H9 (cell line): ENCODE measurements at regions not wholly inside any gene's neighbourhood (a gene's known extent, or its start where the extent isn't known, plus 50 kb on each side); places are given as distances from the start of the nearest gene placed in this dataset.

ENCODE experiments used
- DNase-seq: peaks from one replicate; pipeline ENCODE4 v3.0.0-alpha.2; 2017
- H2AFZ ChIP-seq: one replicate; pipeline ENCODE4 v1.6.1; 2013; ENCODE audit warnings: mild to moderate bottlenecking, low read length, control low read depth, moderate library complexity
- H2AK5ac ChIP-seq: 2 replicates; pipeline ENCODE4 v1.6.1; 2013; ENCODE audit warnings: low read length, control low read depth, mixed read lengths; ENCODE audit not compliant: insufficient read length
- H2BK120ac ChIP-seq: one replicate; pipeline ENCODE4 v1.6.1; 2013; ENCODE audit warnings: low read depth, mild to moderate bottlenecking, low read length, control low read depth, inconsistent platforms; ENCODE audit not compliant: poor library complexity, severe bottlenecking
- H2BK12ac ChIP-seq: 2 replicates; pipeline ENCODE4 v1.6.1; 2013; ENCODE audit warnings: low read length, control low read depth, mixed read lengths, low read depth; ENCODE audit not compliant: insufficient read length
- H2BK15ac ChIP-seq: 2 replicates; pipeline ENCODE4 v1.6.1; 2013; ENCODE audit warnings: low read depth, low read length, control low read depth
- H2BK20ac ChIP-seq: one replicate; pipeline ENCODE4 v1.6.1; 2013; ENCODE audit warnings: low read depth, mild to moderate bottlenecking, low read length, control low read depth, inconsistent platforms; ENCODE audit not compliant: poor library complexity, severe bottlenecking
- H2BK5ac ChIP-seq: 2 replicates; pipeline ENCODE4 v1.6.1; 2013; ENCODE audit warnings: low read length, control low read depth, mixed read lengths; ENCODE audit not compliant: insufficient read length
- H3K14ac ChIP-seq: 2 replicates; pipeline ENCODE4 v1.6.1; 2013; ENCODE audit warnings: low read length, control low read depth; ENCODE audit not compliant: insufficient read depth
- H3K18ac ChIP-seq: 2 replicates; pipeline ENCODE4 v1.6.1; 2013; ENCODE audit warnings: low read depth, mild to moderate bottlenecking, mixed read lengths, low read length, control low read depth; ENCODE audit not compliant: insufficient read length
- H3K23ac ChIP-seq: 2 replicates; pipeline ENCODE4 v1.6.1; 2013; ENCODE audit warnings: low read length, control low read depth, mixed read lengths, low read depth; ENCODE audit not compliant: insufficient read length
- H3K23me2 ChIP-seq: 2 replicates; pipeline ENCODE4 v1.6.1; 2013; ENCODE audit warnings: low read depth, mild to moderate bottlenecking, mixed read lengths, low read length, control low read depth; ENCODE audit not compliant: insufficient read length, poor library complexity, severe bottlenecking
- H3K27ac ChIP-seq: 2 replicates; pipeline ENCODE4 v1.5.1; 2013; ENCODE audit warnings: low read length, control low read depth, mixed read lengths, low read depth; ENCODE audit not compliant: insufficient read length
- H3K27me3 ChIP-seq: 2 replicates; pipeline ENCODE4 v1.6.1; 2013; ENCODE audit warnings: low read length, control low read depth, inconsistent platforms; ENCODE audit not compliant: insufficient read depth
- H3K4ac ChIP-seq: 2 replicates; pipeline ENCODE4 v1.6.1; 2013; ENCODE audit warnings: low read depth, mild to moderate bottlenecking, control low read depth, inconsistent platforms, low read length, moderate library complexity
- H3K4me1 ChIP-seq: 2 replicates; pipeline ENCODE4 v1.6.1; 2013; ENCODE audit warnings: low read length, control low read depth, inconsistent platforms; ENCODE audit not compliant: insufficient read depth
- H3K4me2 ChIP-seq: 2 replicates; pipeline ENCODE4 v1.6.1; 2013; ENCODE audit warnings: low read length, control low read depth, mixed read lengths; ENCODE audit not compliant: insufficient read length, insufficient read depth
- H3K56ac ChIP-seq: 2 replicates; pipeline ENCODE4 v1.6.1; 2013; ENCODE audit warnings: low read depth, mild to moderate bottlenecking, mixed read lengths, low read length, control low read depth; ENCODE audit not compliant: insufficient read length
- H3K79me1 ChIP-seq: 2 replicates; pipeline ENCODE4 v1.6.1; 2013; ENCODE audit warnings: low read depth, mild to moderate bottlenecking, moderate library complexity, low read length, control low read depth, inconsistent platforms; ENCODE audit not compliant: insufficient read depth, poor library complexity, severe bottlenecking
- H3K79me2 ChIP-seq: 2 replicates; pipeline ENCODE4 v1.6.1; 2013; ENCODE audit warnings: low read length, control low read depth, inconsistent platforms; ENCODE audit not compliant: insufficient read depth
- H3K9ac ChIP-seq: 2 replicates; pipeline ENCODE4 v1.6.1; 2013; ENCODE audit warnings: low read length, control low read depth, mixed read lengths; ENCODE audit not compliant: insufficient read length; ENCODE audit errors: extremely low read depth
- H3K9me3 ChIP-seq: one replicate; pipeline ENCODE4 v1.6.1; 2013; ENCODE audit warnings: low read depth, low read length, inconsistent platforms; ENCODE audit not compliant: control insufficient read depth
- H3T11ph ChIP-seq: one replicate; pipeline ENCODE4 v1.6.1; 2013; ENCODE audit warnings: mild to moderate bottlenecking, low read length, control low read depth, inconsistent platforms
- H4K20me1 ChIP-seq: one replicate; pipeline ENCODE4 v1.6.1; 2013; ENCODE audit not compliant: control insufficient read depth, insufficient read length, insufficient read depth
- H4K5ac ChIP-seq: 2 replicates; pipeline ENCODE4 v1.6.1; 2013; ENCODE audit warnings: low read depth, mild to moderate bottlenecking, mixed read lengths, low read length, control low read depth; ENCODE audit not compliant: insufficient read length
- H4K8ac ChIP-seq: replicated peaks from 2 replicates; pipeline ENCODE4 v1.6.1; 2013; ENCODE audit warnings: low read length, control low read depth, mixed read lengths, low read depth; ENCODE audit not compliant: insufficient read length
- H4K91ac ChIP-seq: 2 replicates; pipeline ENCODE4 v1.6.1; 2013; ENCODE audit warnings: low read depth, mild to moderate bottlenecking, moderate library complexity, mixed read lengths, low read length, control low read depth; ENCODE audit not compliant: insufficient read length
- H3K27ac Mint-ChIP-seq, 3 experiments: 2 replicates in 2 of 3; 3 replicates in 1 of 3; pipeline ENCODE4 v1.8.0; 2020 to 2021; ENCODE audit warnings: mixed read lengths in 3 of 3, mild to moderate bottlenecking in 1 of 3, moderate library complexity in 1 of 3
- H3K27me3 Mint-ChIP-seq: 2 replicates; pipeline ENCODE4 v1.8.0; 2021; ENCODE audit warnings: low read depth, mild to moderate bottlenecking, moderate library complexity, mixed read lengths
- H3K36me3 Mint-ChIP-seq, 3 experiments: 2 replicates in 2 of 3; 3 replicates in 1 of 3; pipeline ENCODE4 v1.8.0; 2020 to 2021; ENCODE audit warnings: low read depth in 3 of 3, mixed read lengths in 3 of 3; ENCODE audit not compliant: insufficient read depth in 1 of 3
- H3K4me1 Mint-ChIP-seq, 2 experiments: 2 replicates each; pipeline ENCODE4 v1.8.0; 2020; ENCODE audit warnings: mixed read lengths in 2 of 2
- H3K4me3 Mint-ChIP-seq, 2 experiments: 2 replicates in 1 of 2; 3 replicates in 1 of 2; pipeline ENCODE4 v1.8.0; 2020 to 2021; ENCODE audit warnings: mild to moderate bottlenecking in 2 of 2, mixed read lengths in 2 of 2, moderate library complexity in 1 of 2
- H3K9me3 Mint-ChIP-seq, 2 experiments: 2 replicates in 1 of 2; 3 replicates in 1 of 2; pipeline ENCODE4 v1.8.0; 2020; ENCODE audit warnings: mild to moderate bottlenecking in 2 of 2, mixed read lengths in 2 of 2, moderate library complexity in 1 of 2
- CTCF ChIP-seq: fragments of 200-600 bp; sonication (generic); conservative IDR thresholded peaks from 3 replicates; pipeline ENCODE4 v1.8.0; 2021; ENCODE audit warnings: antibody characterized with exemption, mild to moderate bottlenecking
- WGBS: extraction: QIAGEN DNeasy Blood & Tissue Kit; methylation state at CpG from one replicate; pipeline ENCODE4 v1.1.7; 2013; ENCODE audit warnings: missing lambda C conversion rate, low lambda C conversion rate, mixed read lengths; ENCODE audit not compliant: insufficient read length; ENCODE audit errors: extremely low coverage; 5-methylcytosine and 5-hydroxymethylcytosine counted together

DNA sequence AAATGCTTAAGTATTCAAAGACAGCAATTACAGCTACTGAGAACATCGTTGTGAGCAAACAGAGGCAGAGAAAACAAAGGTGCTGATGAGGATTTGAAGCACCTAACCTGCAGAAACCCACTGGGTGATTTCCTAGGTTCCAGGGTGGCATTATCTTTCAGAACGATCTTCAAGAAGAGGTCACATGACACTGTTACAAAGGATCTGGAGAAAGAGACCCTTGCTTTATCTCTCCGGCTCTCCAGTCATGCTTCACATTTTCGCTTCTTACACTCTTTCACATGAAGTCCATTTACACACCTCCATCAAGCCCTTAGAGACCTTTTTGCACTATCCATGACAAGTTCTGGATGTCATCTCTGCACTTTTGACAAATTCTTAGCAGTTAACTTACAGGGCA, 70.8 kb downstream of the GOLGA8B start:
- no peak overlapping the region for H3K27ac Mint-ChIP-seq
- Histone ChIP-seq H4K8ac (no peak overlapping the region), H3K27ac (no peak overlapping the region), H3K23ac (no peak overlapping the region), H3K14ac (no peak overlapping the region), H3K9ac (no peak overlapping the region), H3K4me2 (no peak overlapping the region), H3K4ac (no peak overlapping the region), H2BK12ac (no peak overlapping the region), H4K20me1 (no peaks in the 10 kb centered on the region), H2BK5ac (no peak overlapping the region), H3K79me1 (no peaks in the 10 kb centered on the region), H3K4me1 (no peaks in the 10 kb centered on the region), H3K27me3 (peaks cover 14% of the 10 kb centered on the region), H3K79me2 (no peaks in the 10 kb centered on the region), H4K91ac (no peak overlapping the region), H2AK5ac (no peak overlapping the region), H2BK120ac (no peak overlapping the region), H2BK15ac (no peak overlapping the region), H4K5ac (no peak overlapping the region), H2BK20ac (no peak overlapping the region), H3K56ac (no peak overlapping the region), H3K23me2 (peaks cover 5% of the 10 kb centered on the region), H3K9me3 (no peaks in the 10 kb centered on the region), H3K18ac (no peak overlapping the region), H3T11ph (no peak overlapping the region), H2AFZ (no peak overlapping the region)
- no peaks in the 10 kb centered on the region for H3K36me3 Mint-ChIP-seq
- H3K4me3 Mint-ChIP-seq = peak overlapping the region in 1 of 2 experiments; percentile 40; a peak in 1 of 5 replicates
- H3K9me3 Mint-ChIP-seq = peaks cover 0 to 3% of the 10 kb centered on the region in 2 experiments; a peak in 1 of 5 replicates
- peaks cover 84% of the 10 kb centered on the region for H3K27me3 Mint-ChIP-seq
- no peak for DNase-seq
- TF ChIP-seq CTCF = no peak
- WGBS = no CpG with 5 or more reads among the region's 4 CpGs
- peaks cover 9 to 15% of the 10 kb centered on the region in 2 experiments for H3K4me1 Mint-ChIP-seq
